Stomach (tissue), 8 donors: ENCODE measurements at regions not wholly inside any gene's neighbourhood (a gene's known extent, or its start where the extent isn't known, plus 50 kb on each side); places are given as distances from the start of the nearest gene placed in this dataset.

Experiments
- DNase-seq, 2 donors: peaks; one replicate each; pipeline versions ENCODE4 v3.0.0 to v3.0.0-alpha.2; 2013 to 2019
- H3K27ac ChIP-seq, 5 donors: fragments of 200-600 bp in 4 of 5; sonication (generic) in 4 of 5; one replicate each; pipeline ENCODE4 v1.5.1; 2013 to 2019; ENCODE audit warnings: mild to moderate bottlenecking in 1 of 5, moderate library complexity in 1 of 5
- H3K27me3 ChIP-seq, 3 donors: fragments of 200-600 bp; sonication (generic); one replicate each; pipeline ENCODE4 v1.5.1; 2017 to 2019; ENCODE audit warnings: mixed run types in 1 of 3
- H3K36me3 ChIP-seq, 4 donors: fragments of 200-600 bp; sonication (generic); 1 replicate in 3 of 4; 2 replicates in 1 of 4; pipeline ENCODE4 v1.5.1; 2016 to 2019
- H3K4me1 ChIP-seq, 4 donors: fragments of 200-600 bp; sonication (generic); one replicate each; pipeline ENCODE4 v1.5.1; 2016 to 2019
- H3K4me3 ChIP-seq, 4 donors: fragments of 200-600 bp; sonication (generic) in 3 of 4; one replicate each; pipeline ENCODE4 v1.5.1; 2016 to 2019; ENCODE audit warnings: mild to moderate bottlenecking in 1 of 4
- H3K9me3 ChIP-seq, 4 donors: fragments of 200-600 bp; sonication (generic); one replicate each; pipeline ENCODE4 v1.5.1; 2016 to 2019
- CTCF ChIP-seq, 7 experiments: fragments of 450-650 bp in 4 of 7; fragments of 200-600 bp in 3 of 7; sonication (generic) in 3 of 7; IDR thresholded peaks; one replicate each; pipeline ENCODE4 v1.5.1; 2016 to 2019; ENCODE audit warnings: antibody characterized with exemption in 7 of 7, control low read depth in 2 of 7, mild to moderate bottlenecking in 1 of 7
- EP300 ChIP-seq: sonication (generic); formaldehyde crosslinking; IDR thresholded peaks from one replicate; pipeline ENCODE4 v1.6.1; 2017; ENCODE audit warnings: antibody characterized with exemption
- POLR2A ChIP-seq, 4 donors: fragments of 450-650 bp; IDR thresholded peaks; one replicate each; pipeline ENCODE4 v1.6.1; 2016; ENCODE audit warnings: antibody characterized with exemption in 4 of 4, control low read depth in 2 of 4, mild to moderate bottlenecking in 1 of 4, moderate library complexity in 1 of 4
- POLR2AphosphoS5 ChIP-seq, 3 donors: sonication (generic); formaldehyde crosslinking; IDR thresholded peaks; one replicate each; pipeline ENCODE4 v1.6.1; 2016; ENCODE audit warnings: antibody characterized with exemption in 3 of 3
- WGBS, 5 donors: extraction: QIAGEN DNeasy Blood & Tissue Kit in 3 of 5; methylation state at CpG; one replicate each; pipeline versions ENCODE4 v1.1.5 to v1.1.7; 2013 to 2018; 5-methylcytosine and 5-hydroxymethylcytosine counted together
- intact Hi-C: fragments of 100-400 bp; cut with DNase I; formaldehyde crosslinking; loops from one replicate; pipeline ENCODE4 v1.15.1; 2023; ENCODE audit warnings: low total_unique reads
- donor health status: healthy with polysubstance abuse.
- donor health status: Bipolar disorder and iron deficiency.
- donor health status: healthy.

GRCh38 chr2:120494446-120494845 is 148.5 kb downstream of the INHBB start:
- intact Hi-C loops = no loop called here
- H3K36me3 ChIP-seq = no peaks in the 10 kb centered on the region
- H3K4me3 ChIP-seq = no peak overlapping the region
- DNase-seq = no peak
- H3K4me1 ChIP-seq = no peaks in the 10 kb centered on the region
- peaks cover 0 to 7% (median 0%) of the 10 kb centered on the region in 3 donors for H3K27me3 ChIP-seq
- TF ChIP-seq POLR2AphosphoS5 (IDR thresholded peaks at IDR 0.05) = no peak
- no peak for TF ChIP-seq POLR2A (IDR thresholded peaks at IDR 0.05)
- no peak for TF ChIP-seq EP300
- no peak overlapping the region for H3K27ac ChIP-seq
- H3K9me3 ChIP-seq = no peaks in the 10 kb centered on the region

- H3K36me3 ChIP-seq = no peaks in the 10 kb centered on the region
- no peak overlapping the region for H3K4me3 ChIP-seq
- TF ChIP-seq POLR2A (IDR thresholded peaks at IDR 0.05) (no peak), EP300 (no peak), CTCF (IDR thresholded peaks at IDR 0.05) (no peak)
- intact Hi-C loops = no loop called here
- H3K27ac ChIP-seq = no peak overlapping the region
- H3K9me3 ChIP-seq = no peaks in the 10 kb centered on the region
- WGBS, 5 donors = 80 to 95% (median 87%) methylated on average over 2 of the region's 2 CpGs
- no peak for DNase-seq
- no peaks in the 10 kb centered on the region for H3K4me1 ChIP-seq
- peaks cover 0 to 6% (median 0%) of the 10 kb centered on the region in 3 donors for H3K27me3 ChIP-seq
Measured at GRCh38 chr2:120495586-120495985, 149.7 kb downstream of the INHBB start.

GRCh38 chr2:120496235-120496634 is 150.3 kb downstream of the INHBB start:
- WGBS, 5 donors = 74 to 82% (median 78%) methylated on average over 7 of the region's 7 CpGs
- H3K27ac ChIP-seq = no peak overlapping the region
- no peaks in the 10 kb centered on the region for H3K27me3 ChIP-seq
- intact Hi-C loops = no loop called here
- TF ChIP-seq CTCF (IDR thresholded peaks at IDR 0.05) (no peak), POLR2A (IDR thresholded peaks at IDR 0.05) (no peak), EP300 (no peak), POLR2AphosphoS5 (IDR thresholded peaks at IDR 0.05) (no peak)
- H3K9me3 ChIP-seq = no peaks in the 10 kb centered on the region
- no peaks in the 10 kb centered on the region for H3K4me1 ChIP-seq
- no peak overlapping the region for H3K4me3 ChIP-seq
- H3K36me3 ChIP-seq = no peaks in the 10 kb centered on the region
- DNase-seq = no peak

GRCh38 chr2:120496759-120497158 is 150.8 kb downstream of the INHBB start:
- 76 to 86% (median 84%) methylated on average over 7 of the region's 7 CpGs for WGBS, 5 donors

More at GRCh38 chr2:120496759-120497158, 150.8 kb downstream of the INHBB start:
- no peak for TF ChIP-seq CTCF (IDR thresholded peaks at IDR 0.05)
- no peak for TF ChIP-seq EP300
- no peak for TF ChIP-seq POLR2A (IDR thresholded peaks at IDR 0.05)
- no peak for TF ChIP-seq POLR2AphosphoS5 (IDR thresholded peaks at IDR 0.05)
- no peak overlapping the region for H3K27ac ChIP-seq
- intact Hi-C loops = no loop called here
- no peaks in the 10 kb centered on the region for H3K4me1 ChIP-seq
- no peak overlapping the region for H3K4me3 ChIP-seq
- H3K27me3 ChIP-seq = no peaks in the 10 kb centered on the region
- no peak for DNase-seq
- H3K36me3 ChIP-seq = no peaks in the 10 kb centered on the region
- H3K9me3 ChIP-seq = no peaks in the 10 kb centered on the region
